ENCODE measurements at regions not wholly inside any gene's neighbourhood (a gene's known extent, or its start where the extent isn't known, plus 50 kb on each side); places are given as distances from the start of the nearest gene placed in this dataset.

GRCh38 chr16:82331974-82332750, 162.1 kb upstream of the MPHOSPH6 start:
- no peak for DNase-seq (ENCODE audit: low read depth)
- TF ChIP-seq CTCF (IDR thresholded peaks at IDR 0.05; ENCODE audit: control insufficient read depth, insufficient read depth, low read depth, low read length, missing control alignments), result no peak
- no peak overlapping the region for H3K4me3 ChIP-seq (ENCODE audit: control insufficient read depth, low read depth, low read length)

GRCh38 chr16:82331397-82331796, 161.4 kb upstream of the MPHOSPH6 start:
- no peak for TF ChIP-seq CTCF (IDR thresholded peaks at IDR 0.05; ENCODE audit: control insufficient read depth, insufficient read depth, low read depth, low read length, missing control alignments)
- no peak for DNase-seq (ENCODE audit: low read depth)
- H3K4me3 ChIP-seq (ENCODE audit: control insufficient read depth, low read depth, low read length), result no peak overlapping the region

- no peak for DNase-seq (ENCODE audit: low read depth)
- H3K4me3 ChIP-seq (ENCODE audit: control insufficient read depth, low read depth, low read length), result no peak overlapping the region
- TF ChIP-seq CTCF (IDR thresholded peaks at IDR 0.05; ENCODE audit: control insufficient read depth, insufficient read depth, low read depth, low read length, missing control alignments), result no peak
These were observed 159.6 kb upstream of the MPHOSPH6 start for GRCh38 chr16:82329504-82330192.

GRCh38 chr16:82328881-82329469, 159.0 kb upstream of the MPHOSPH6 start:
- no peak for DNase-seq (ENCODE audit: low read depth)
- H3K4me3 ChIP-seq (ENCODE audit: control insufficient read depth, low read depth, low read length), result no peak overlapping the region
- TF ChIP-seq CTCF (IDR thresholded peaks at IDR 0.05; ENCODE audit: control insufficient read depth, insufficient read depth, low read depth, low read length, missing control alignments), result no peak

- DNase-seq (ENCODE audit: low read depth), result no peak
- no peak for TF ChIP-seq CTCF (IDR thresholded peaks at IDR 0.05; ENCODE audit: control insufficient read depth, insufficient read depth, low read depth, low read length, missing control alignments)
- no peak overlapping the region for H3K4me3 ChIP-seq (ENCODE audit: control insufficient read depth, low read depth, low read length)
These were observed 153.1 kb upstream of the MPHOSPH6 start for GRCh38 chr16:82323171-82323570.

GRCh38 chr16:82322177-82322576, 152.2 kb upstream of the MPHOSPH6 start:
- no peak for DNase-seq (ENCODE audit: low read depth)
- no peak for TF ChIP-seq CTCF (IDR thresholded peaks at IDR 0.05; ENCODE audit: control insufficient read depth, insufficient read depth, low read depth, low read length, missing control alignments)
- H3K4me3 ChIP-seq (ENCODE audit: control insufficient read depth, low read depth, low read length), result no peak overlapping the region

Measured in AG09309 (cell line).